Activated CD4-positive, alpha-beta T cell treated with anti-CD3 and anti-CD28 coated beads, Interleukin-2, amount 50 U/mL, for 1 hour (primary cell): ENCODE measurements at regions not wholly inside any gene's neighbourhood (a gene's known extent, or its start where the extent isn't known, plus 50 kb on each side); places are given as distances from the start of the nearest gene placed in this dataset.

Source experiments
- DNase-seq: peaks from one replicate; pipeline ENCODE4 v3.0.0-alpha.2; 2020

GRCh38 chr9:91141407-91141965 is 220.2 kb downstream of the AUH start:
- DNase-seq, result no peak

- DNase-seq, result no peak
Observed at GRCh38 chr9:91143162-91143561, 218.6 kb downstream of the AUH start.

- DNase-seq, result no peak
Observed at GRCh38 chr9:91143642-91144041, 218.1 kb downstream of the AUH start.

- DNase-seq, result no peak
Observed at GRCh38 chr9:91144769-91145168, 216.9 kb downstream of the AUH start.

GRCh38 chr9:91145496-91145895 is 216.2 kb downstream of the AUH start:
- DNase-seq, result no peak

GRCh38 chr9:91146391-91147019 is 215.2 kb downstream of the AUH start:
- no peak for DNase-seq

GRCh38 chr9:91147079-91147708 is 214.5 kb downstream of the AUH start:
- DNase-seq, result no peak

GRCh38 chr9:91148306-91148705 is 213.4 kb downstream of the AUH start:
- no peak for DNase-seq

GRCh38 chr9:91150273-91150997 is 211.3 kb downstream of the AUH start:
- DNase-seq, result no peak

- no peak for DNase-seq
Observed at GRCh38 chr9:91150998-91151717, 210.6 kb downstream of the AUH start.

GRCh38 chr9:91151718-91152095 is 210.0 kb downstream of the AUH start:
- no peak for DNase-seq

- no peak for DNase-seq
Observed at GRCh38 chr9:91154686-91155085, 207.0 kb downstream of the AUH start.

- no peak for DNase-seq
Observed at GRCh38 chr9:91155181-91155580, 206.5 kb downstream of the AUH start.

GRCh38 chr9:91155746-91156376 is 205.9 kb downstream of the AUH start:
- no peak for DNase-seq

GRCh38 chr9:91156451-91157234 is 205.1 kb downstream of the AUH start:
- DNase-seq, result no peak

- no peak for DNase-seq
Observed at GRCh38 chr9:91157883-91158282, 203.8 kb downstream of the AUH start.

GRCh38 chr9:91158286-91158685 is 203.4 kb downstream of the AUH start:
- DNase-seq, result no peak

GRCh38 chr9:91158946-91159345 is 202.8 kb downstream of the AUH start:
- DNase-seq, result no peak

GRCh38 chr9:91159664-91160121 is 202.0 kb downstream of the AUH start:
- DNase-seq, result no peak

- DNase-seq, result no peak
Observed at GRCh38 chr9:91160181-91160580, 201.5 kb downstream of the AUH start.

- no peak for DNase-seq
Observed at GRCh38 chr9:91160599-91161464, 200.9 kb downstream of the AUH start.
